Suprapubic skin (tissue), 4 donors: ENCODE measurements at regions not wholly inside any gene's neighbourhood (a gene's known extent, or its start where the extent isn't known, plus 50 kb on each side); places are given as distances from the start of the nearest gene placed in this dataset.

ENCODE experiments used
- DNase-seq, 2 donors: peaks; one replicate each; pipeline ENCODE4 v3.0.0-alpha.2; 2019; ENCODE audit warnings: low spot score in 2 of 2
- H3K27ac ChIP-seq: fragments of 200-600 bp; sonication (generic); one replicate; pipeline ENCODE4 v1.5.1; 2019
- H3K27me3 ChIP-seq: fragments of 200-600 bp; sonication (generic); one replicate; pipeline ENCODE4 v1.5.1; 2019
- H3K36me3 ChIP-seq: fragments of 200-600 bp; sonication (generic); one replicate; pipeline ENCODE4 v1.5.1; 2019
- H3K4me1 ChIP-seq: fragments of 200-600 bp; sonication (generic); one replicate; pipeline ENCODE4 v1.5.1; 2019
- H3K4me3 ChIP-seq: fragments of 200-600 bp; sonication (generic); one replicate; pipeline ENCODE4 v1.5.1; 2019; ENCODE audit warnings: mild to moderate bottlenecking
- H3K9me3 ChIP-seq: fragments of 200-600 bp; sonication (generic); one replicate; pipeline ENCODE4 v1.5.1; 2019
- EP300 ChIP-seq: sonication (generic); formaldehyde crosslinking; IDR thresholded peaks from one replicate; pipeline ENCODE4 v1.6.1; 2017; ENCODE audit warnings: antibody characterized with exemption
- POLR2A ChIP-seq, 2 donors: fragments of 450-650 bp; IDR thresholded peaks; one replicate each; pipeline ENCODE4 v1.6.1; 2017; ENCODE audit warnings: antibody characterized with exemption in 2 of 2, mild to moderate bottlenecking in 2 of 2, moderate library complexity in 2 of 2
- POLR2AphosphoS5 ChIP-seq, 3 donors: sonication (generic); formaldehyde crosslinking; IDR thresholded peaks; one replicate each; pipeline ENCODE4 v1.6.1; 2017; ENCODE audit warnings: antibody characterized with exemption in 3 of 3
- WGBS: methylation state at CpG from one replicate; pipeline ENCODE4 v1.1.5; 2018; 5-methylcytosine and 5-hydroxymethylcytosine counted together
- TF ChIP-seq, protein P1 (sequence below), 2 donors: fragments of 200-600 bp in 1 of 2; fragments of 450-650 bp in 1 of 2; sonication (generic) in 1 of 2; IDR thresholded peaks; one replicate each; pipeline ENCODE4 v1.5.1; 2016 to 2019; ENCODE audit warnings: antibody characterized with exemption in 2 of 2, mild to moderate bottlenecking in 1 of 2, moderate library complexity in 1 of 2

DNA sequence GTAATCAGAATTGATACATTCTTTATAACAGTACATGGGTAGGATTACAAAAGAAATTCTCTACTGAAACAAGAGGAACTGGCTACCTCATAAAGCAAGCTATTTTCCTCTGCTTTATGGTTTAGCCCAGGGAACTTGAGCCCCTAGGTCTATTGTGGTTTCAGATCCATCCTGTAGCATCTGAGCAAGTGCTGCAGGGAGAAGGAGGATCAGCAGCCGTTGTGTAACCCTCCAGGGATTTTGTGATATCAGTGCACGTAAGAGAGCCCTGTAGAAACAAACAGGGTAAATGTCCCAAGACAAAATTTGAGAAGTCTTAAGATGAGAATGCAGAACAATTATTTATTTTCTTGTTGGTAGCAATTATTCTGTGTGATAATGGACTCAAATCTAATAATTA lies 165.2 kb upstream of the DEFB112 start:
- Histone ChIP-seq H3K27ac (no peak overlapping the region), H3K9me3 (no peaks in the 10 kb centered on the region), H3K36me3 (no peaks in the 10 kb centered on the region), H3K4me1 (no peaks in the 10 kb centered on the region), H3K4me3 (no peak overlapping the region), H3K27me3 (no peaks in the 10 kb centered on the region)
- 44% methylated on average over 2 of the region's 2 CpGs for WGBS
- TF ChIP-seq, protein P1, sequence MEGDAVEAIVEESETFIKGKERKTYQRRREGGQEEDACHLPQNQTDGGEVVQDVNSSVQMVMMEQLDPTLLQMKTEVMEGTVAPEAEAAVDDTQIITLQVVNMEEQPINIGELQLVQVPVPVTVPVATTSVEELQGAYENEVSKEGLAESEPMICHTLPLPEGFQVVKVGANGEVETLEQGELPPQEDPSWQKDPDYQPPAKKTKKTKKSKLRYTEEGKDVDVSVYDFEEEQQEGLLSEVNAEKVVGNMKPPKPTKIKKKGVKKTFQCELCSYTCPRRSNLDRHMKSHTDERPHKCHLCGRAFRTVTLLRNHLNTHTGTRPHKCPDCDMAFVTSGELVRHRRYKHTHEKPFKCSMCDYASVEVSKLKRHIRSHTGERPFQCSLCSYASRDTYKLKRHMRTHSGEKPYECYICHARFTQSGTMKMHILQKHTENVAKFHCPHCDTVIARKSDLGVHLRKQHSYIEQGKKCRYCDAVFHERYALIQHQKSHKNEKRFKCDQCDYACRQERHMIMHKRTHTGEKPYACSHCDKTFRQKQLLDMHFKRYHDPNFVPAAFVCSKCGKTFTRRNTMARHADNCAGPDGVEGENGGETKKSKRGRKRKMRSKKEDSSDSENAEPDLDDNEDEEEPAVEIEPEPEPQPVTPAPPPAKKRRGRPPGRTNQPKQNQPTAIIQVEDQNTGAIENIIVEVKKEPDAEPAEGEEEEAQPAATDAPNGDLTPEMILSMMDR (IDR thresholded peaks at IDR 0.05) = no peak
- TF ChIP-seq EP300 (no peak), POLR2AphosphoS5 (IDR thresholded peaks at IDR 0.05) (no peak), POLR2A (IDR thresholded peaks at IDR 0.05) (no peak)
- no peak for DNase-seq

DNA sequence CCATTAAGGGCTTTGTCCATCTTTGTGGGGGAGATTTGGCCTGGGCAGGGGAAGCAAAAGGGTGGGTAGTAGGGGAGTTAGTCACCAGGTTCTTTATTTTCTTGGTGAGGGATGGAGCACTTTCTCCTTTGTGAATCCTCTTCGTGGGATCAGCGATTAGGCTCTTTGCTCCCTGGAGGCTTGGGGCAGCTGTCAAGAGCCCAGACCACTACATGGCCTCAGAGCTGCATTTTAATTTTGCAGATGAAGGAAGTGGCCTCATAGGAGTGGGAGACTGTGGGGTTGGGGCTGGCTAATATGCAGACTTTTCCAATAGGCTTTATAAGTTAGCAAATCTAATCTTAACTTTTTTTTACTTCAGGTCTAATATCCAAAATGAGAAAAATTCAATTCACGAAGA lies 168.1 kb upstream of the DEFB112 start:
- DNase-seq = no peak
- no peak overlapping the region for H3K27ac ChIP-seq
- no peaks in the 10 kb centered on the region for H3K36me3 ChIP-seq
- 70% methylated on average over 3 of the region's 3 CpGs for WGBS
- H3K27me3 ChIP-seq = no peaks in the 10 kb centered on the region
- H3K4me3 ChIP-seq = no peak overlapping the region
- no peak for TF ChIP-seq POLR2A (IDR thresholded peaks at IDR 0.05)
- no peak for TF ChIP-seq EP300
- TF ChIP-seq, protein P1 (IDR thresholded peaks at IDR 0.05) = no peak
- no peak for TF ChIP-seq POLR2AphosphoS5 (IDR thresholded peaks at IDR 0.05)
- H3K4me1 ChIP-seq = no peaks in the 10 kb centered on the region
- H3K9me3 ChIP-seq = no peaks in the 10 kb centered on the region

DNA sequence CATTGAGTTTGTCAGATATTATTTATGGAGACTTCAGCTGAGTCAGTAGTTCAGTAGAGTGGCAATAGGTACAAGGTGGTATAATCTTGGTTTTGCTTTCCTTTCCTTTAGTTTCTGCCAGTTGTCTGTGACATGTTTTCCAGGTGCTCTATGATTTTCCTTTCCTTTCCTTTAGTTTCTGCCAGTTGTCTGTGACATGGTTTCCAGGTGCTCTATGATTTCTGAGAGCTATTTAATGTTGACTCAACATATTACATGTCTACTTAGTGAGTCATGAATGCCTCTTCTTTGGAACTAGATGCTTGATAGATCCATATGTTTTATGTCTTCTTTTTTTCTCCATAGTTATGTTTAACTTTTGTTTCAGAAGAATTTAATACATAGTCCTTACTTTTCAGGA lies 186.4 kb upstream of the DEFB112 start:
- Histone ChIP-seq H3K27me3 (no peaks in the 10 kb centered on the region), H3K36me3 (no peaks in the 10 kb centered on the region), H3K27ac (no peak overlapping the region), H3K9me3 (no peaks in the 10 kb centered on the region), H3K4me1 (no peaks in the 10 kb centered on the region), H3K4me3 (no peak overlapping the region)
- no peak for DNase-seq
- TF ChIP-seq, protein P1 (IDR thresholded peaks at IDR 0.05) = no peak
- TF ChIP-seq EP300 (no peak), POLR2A (IDR thresholded peaks at IDR 0.05) (no peak), POLR2AphosphoS5 (IDR thresholded peaks at IDR 0.05) (no peak)

DNA sequence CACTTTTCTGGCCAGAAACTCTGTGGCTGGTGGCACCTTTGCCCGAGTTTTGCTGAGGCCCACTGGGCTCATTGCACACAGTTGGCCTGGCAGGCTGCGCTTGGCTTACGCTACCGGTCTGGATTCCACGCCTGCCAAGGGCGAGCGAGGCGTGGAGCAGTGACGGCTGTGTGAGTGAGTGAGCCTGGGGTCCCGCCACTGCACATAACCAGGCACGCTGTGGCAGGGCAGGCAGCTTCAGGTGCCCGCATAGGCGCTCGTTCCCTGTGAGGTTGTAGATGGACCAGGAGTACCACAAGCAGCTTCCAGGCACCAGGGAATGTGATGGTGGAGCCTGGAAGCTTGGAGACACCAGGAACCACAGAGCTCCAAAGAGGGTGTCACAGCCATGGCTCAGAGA lies 190.1 kb upstream of the DEFB112 start:
- 89% methylated on average over 14 of the region's 14 CpGs for WGBS
- no peaks in the 10 kb centered on the region for H3K4me1 ChIP-seq
- H3K4me3 ChIP-seq = no peak overlapping the region
- TF ChIP-seq POLR2AphosphoS5 (IDR thresholded peaks at IDR 0.05) (no peak), EP300 (no peak), POLR2A (IDR thresholded peaks at IDR 0.05) (no peak)
- TF ChIP-seq, protein P1 (IDR thresholded peaks at IDR 0.05) = no peak
- H3K27ac ChIP-seq = no peak overlapping the region
- no peak for DNase-seq
- H3K27me3 ChIP-seq = no peaks in the 10 kb centered on the region
- H3K36me3 ChIP-seq = no peaks in the 10 kb centered on the region
- no peaks in the 10 kb centered on the region for H3K9me3 ChIP-seq

DNA sequence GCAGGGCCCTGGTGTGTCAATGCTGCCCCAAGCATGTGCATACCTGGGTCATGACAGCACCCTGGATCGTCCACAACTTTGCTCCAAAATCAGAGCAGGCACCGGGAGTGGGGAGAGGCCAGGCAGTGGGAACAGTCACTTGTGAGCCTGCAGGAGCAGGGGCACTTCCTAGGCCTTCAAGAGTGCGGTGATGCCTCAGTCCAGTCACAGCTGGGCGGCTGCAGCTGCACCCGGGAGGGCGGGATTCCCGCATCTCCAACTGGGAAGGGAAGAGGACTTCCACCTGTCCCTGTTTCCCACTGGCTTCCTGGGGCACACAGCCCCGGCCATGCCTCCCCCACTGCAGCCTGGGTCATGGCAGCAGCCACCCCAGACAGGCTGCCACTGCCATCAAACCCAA lies 191.3 kb upstream of the DEFB112 start:
- H3K9me3 ChIP-seq = no peaks in the 10 kb centered on the region
- no peak for DNase-seq
- no peak overlapping the region for H3K4me3 ChIP-seq
- WGBS = 95% methylated on average over 4 of the region's 8 CpGs
- no peak overlapping the region for H3K27ac ChIP-seq
- no peaks in the 10 kb centered on the region for H3K4me1 ChIP-seq
- H3K36me3 ChIP-seq = no peaks in the 10 kb centered on the region
- H3K27me3 ChIP-seq = no peaks in the 10 kb centered on the region
- TF ChIP-seq EP300 (no peak), POLR2AphosphoS5 (IDR thresholded peaks at IDR 0.05) (no peak), POLR2A (IDR thresholded peaks at IDR 0.05) (no peak)
- TF ChIP-seq, protein P1 (IDR thresholded peaks at IDR 0.05) = no peak
